ENCODE measurements at regions not wholly inside any gene's neighbourhood (a gene's known extent, or its start where the extent isn't known, plus 50 kb on each side); places are given as distances from the start of the nearest gene placed in this dataset.

DNA sequence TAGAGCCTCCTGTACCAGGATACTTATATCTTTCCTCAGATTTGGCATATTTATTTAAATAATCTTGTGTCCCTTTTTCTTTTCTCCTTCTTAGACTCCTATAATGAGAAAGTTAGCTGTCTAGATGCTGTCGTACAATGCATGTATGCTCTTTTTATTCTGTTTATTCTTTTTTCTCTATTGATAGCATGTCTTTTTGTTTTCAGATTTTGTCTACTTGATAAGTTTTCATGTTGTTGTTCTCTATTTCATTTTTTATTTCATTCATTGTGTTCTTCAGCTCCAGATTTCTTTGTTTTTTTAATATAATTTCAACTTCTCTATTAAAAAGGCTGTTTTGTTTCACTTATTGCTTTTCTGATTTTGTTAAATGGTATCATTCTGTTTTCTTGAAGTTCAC lies 674.3 kb upstream of the POU3F3 start:
- TF ChIP-seq FOSL1 (IDR thresholded peaks at IDR 0.05; ENCODE audit: low read depth) = no peak
- TF ChIP-seq, protein P1, sequence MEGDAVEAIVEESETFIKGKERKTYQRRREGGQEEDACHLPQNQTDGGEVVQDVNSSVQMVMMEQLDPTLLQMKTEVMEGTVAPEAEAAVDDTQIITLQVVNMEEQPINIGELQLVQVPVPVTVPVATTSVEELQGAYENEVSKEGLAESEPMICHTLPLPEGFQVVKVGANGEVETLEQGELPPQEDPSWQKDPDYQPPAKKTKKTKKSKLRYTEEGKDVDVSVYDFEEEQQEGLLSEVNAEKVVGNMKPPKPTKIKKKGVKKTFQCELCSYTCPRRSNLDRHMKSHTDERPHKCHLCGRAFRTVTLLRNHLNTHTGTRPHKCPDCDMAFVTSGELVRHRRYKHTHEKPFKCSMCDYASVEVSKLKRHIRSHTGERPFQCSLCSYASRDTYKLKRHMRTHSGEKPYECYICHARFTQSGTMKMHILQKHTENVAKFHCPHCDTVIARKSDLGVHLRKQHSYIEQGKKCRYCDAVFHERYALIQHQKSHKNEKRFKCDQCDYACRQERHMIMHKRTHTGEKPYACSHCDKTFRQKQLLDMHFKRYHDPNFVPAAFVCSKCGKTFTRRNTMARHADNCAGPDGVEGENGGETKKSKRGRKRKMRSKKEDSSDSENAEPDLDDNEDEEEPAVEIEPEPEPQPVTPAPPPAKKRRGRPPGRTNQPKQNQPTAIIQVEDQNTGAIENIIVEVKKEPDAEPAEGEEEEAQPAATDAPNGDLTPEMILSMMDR (IDR thresholded peaks at IDR 0.05 in 2 of 3, conservative IDR thresholded peaks at IDR 0.05 in 1 of 3; ENCODE audit: borderline replicate concordance in 1 of 3, insufficient read depth in 1 of 3, low read depth in 2 of 3, low read length in 2 of 3) = no peak
- TF ChIP-seq POLR2A (IDR thresholded peaks at IDR 0.05; ENCODE audit: borderline replicate concordance, extremely low read depth, insufficient read depth, insufficient read length) = no peak
- TF ChIP-seq YY1 (IDR thresholded peaks at IDR 0.05; ENCODE audit: extremely low read depth, insufficient replicate concordance, low read depth, low read length) = no peak
- no peak for TF ChIP-seq POLR2AphosphoS5 (IDR thresholded peaks at IDR 0.05; ENCODE audit: low read depth, low read length)
- no peak for TF ChIP-seq EZH2phosphoT487 (IDR thresholded peaks at IDR 0.05; ENCODE audit: borderline replicate concordance)
- TF ChIP-seq REST (IDR thresholded peaks at IDR 0.05; ENCODE audit: low read depth) = no peak
- TF ChIP-seq, protein P2, sequence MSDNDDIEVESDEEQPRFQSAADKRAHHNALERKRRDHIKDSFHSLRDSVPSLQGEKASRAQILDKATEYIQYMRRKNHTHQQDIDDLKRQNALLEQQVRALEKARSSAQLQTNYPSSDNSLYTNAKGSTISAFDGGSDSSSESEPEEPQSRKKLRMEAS (IDR thresholded peaks at IDR 0.05) = no peak
- TF ChIP-seq EZH2 (IDR thresholded peaks at IDR 0.05) = no peak
